ENCODE measurements at regions not wholly inside any gene's neighbourhood (a gene's known extent, or its start where the extent isn't known, plus 50 kb on each side); places are given as distances from the start of the nearest gene placed in this dataset.

GRCh38 chr9:134970198-134970597 is 52.5 kb upstream of the FCN1 start:
- Histone ChIP-seq H3K79me1 (replicated peaks; ENCODE audit: low read length, poor library complexity, severe bottlenecking) (no peaks in the 10 kb centered on the region), H3K9ac (ENCODE audit: low read length) (no peak overlapping the region), H3K4me1 (ENCODE audit: control insufficient read depth, insufficient read depth, low read depth, low read length) (peaks cover 2% of the 10 kb centered on the region), H3K36me3 (ENCODE audit: control insufficient read depth in 1 of 2, insufficient read depth in 2 of 2, low read depth in 1 of 2, low read length in 2 of 2) (no peaks in the 10 kb centered on the region), H4K91ac (ENCODE audit: low read length) (no peak overlapping the region), H2BK5ac (ENCODE audit: low read depth, low read length, poor library complexity, severe bottlenecking) (no peak overlapping the region), H2BK12ac (ENCODE audit: low read length in 2 of 2) (no peak overlapping the region), H2BK15ac (ENCODE audit: low read depth, poor library complexity, severe bottlenecking) (no peak overlapping the region), H3K27me3 (ENCODE audit: control insufficient read depth in 1 of 2, insufficient read depth in 1 of 2, low read length in 2 of 2) (peaks cover 11 to 58% of the 10 kb centered on the region in 2 experiments), H4K8ac (ENCODE audit: low read length) (no peak overlapping the region), H3K4me2 (ENCODE audit: low read length, poor library complexity, severe bottlenecking) (no peak overlapping the region), H3K9me3 (ENCODE audit: control insufficient read depth, low read length) (peaks cover 3% of the 10 kb centered on the region), H3K18ac (ENCODE audit: low read depth in 1 of 2, low read length in 2 of 2) (no peak overlapping the region), H3K4ac (ENCODE audit: low read depth in 1 of 2, low read length in 2 of 2) (no peak overlapping the region), H2BK120ac (ENCODE audit: low read depth, low read length) (no peak overlapping the region), H2AK5ac (ENCODE audit: low read length, severe bottlenecking) (no peak overlapping the region), H3K23ac (ENCODE audit: low read length in 2 of 2) (no peak overlapping the region), H3K27ac (ENCODE audit: low read length, poor library complexity, severe bottlenecking) (no peak overlapping the region), H3K4me3 (ENCODE audit: insufficient read depth in 1 of 2, low read depth in 1 of 2, low read length in 2 of 2) (no peak overlapping the region), H2AFZ (ENCODE audit: low read depth, low read length) (no peak overlapping the region), H3K14ac (ENCODE audit: low read length in 2 of 2) (no peak overlapping the region)
- WGBS = 85% methylated on average over 6 of the region's 6 CpGs
- DNase-seq = no peak

- 85% methylated on average over 7 of the region's 7 CpGs for WGBS
- Histone ChIP-seq H3K79me1 (replicated peaks; ENCODE audit: low read length, poor library complexity, severe bottlenecking) (no peaks in the 10 kb centered on the region), H2BK120ac (ENCODE audit: low read depth, low read length) (no peak overlapping the region), H3K36me3 (ENCODE audit: control insufficient read depth in 1 of 2, insufficient read depth in 2 of 2, low read depth in 1 of 2, low read length in 2 of 2) (no peaks in the 10 kb centered on the region), H3K4me3 (ENCODE audit: insufficient read depth in 1 of 2, low read depth in 1 of 2, low read length in 2 of 2) (no peak overlapping the region), H2AFZ (ENCODE audit: low read depth, low read length) (no peak overlapping the region), H4K8ac (ENCODE audit: low read length) (no peak overlapping the region), H3K27ac (ENCODE audit: low read length, poor library complexity, severe bottlenecking) (no peak overlapping the region), H2BK12ac (ENCODE audit: low read length in 2 of 2) (no peak overlapping the region), H3K18ac (ENCODE audit: low read depth in 1 of 2, low read length in 2 of 2) (no peak overlapping the region), H3K9ac (ENCODE audit: low read length) (no peak overlapping the region), H3K27me3 (ENCODE audit: control insufficient read depth in 1 of 2, insufficient read depth in 1 of 2, low read length in 2 of 2) (peaks cover 11 to 62% of the 10 kb centered on the region in 2 experiments), H2BK5ac (ENCODE audit: low read depth, low read length, poor library complexity, severe bottlenecking) (no peak overlapping the region), H2AK5ac (ENCODE audit: low read length, severe bottlenecking) (no peak overlapping the region), H3K4ac (ENCODE audit: low read depth in 1 of 2, low read length in 2 of 2) (no peak overlapping the region), H3K14ac (ENCODE audit: low read length in 2 of 2) (no peak overlapping the region), H3K4me2 (ENCODE audit: low read length, poor library complexity, severe bottlenecking) (no peak overlapping the region), H3K23ac (ENCODE audit: low read length in 2 of 2) (no peak overlapping the region), H3K4me1 (ENCODE audit: control insufficient read depth, insufficient read depth, low read depth, low read length) (peaks cover 2% of the 10 kb centered on the region), H3K9me3 (ENCODE audit: control insufficient read depth, low read length) (no peaks in the 10 kb centered on the region), H2BK15ac (ENCODE audit: low read depth, poor library complexity, severe bottlenecking) (no peak overlapping the region), H4K91ac (ENCODE audit: low read length) (no peak overlapping the region)
- DNase-seq = no peak
Measured at GRCh38 chr9:134970719-134971118, 53.0 kb upstream of the FCN1 start.

DNA sequence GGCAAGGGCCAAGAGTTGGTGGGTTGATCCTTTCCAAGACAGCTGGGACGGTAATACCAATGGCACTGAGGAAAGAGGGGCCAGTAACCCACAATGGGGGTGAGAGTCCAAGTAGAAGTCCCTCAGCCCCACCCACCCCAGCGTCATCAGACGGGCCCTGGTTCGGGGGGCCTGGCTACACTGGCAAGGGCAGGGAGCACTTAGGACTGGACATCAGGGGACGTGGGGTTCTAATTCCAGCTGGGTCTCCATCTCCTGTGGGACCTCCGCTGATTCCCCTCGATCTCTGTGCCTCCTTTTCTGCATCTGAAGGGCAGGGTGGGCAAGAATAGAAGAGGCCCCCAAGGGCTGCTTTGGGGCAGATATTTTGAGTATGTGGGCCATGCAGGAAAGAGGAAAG is 53.5 kb upstream of the FCN1 start:
- Histone ChIP-seq H3K23ac (ENCODE audit: low read length in 2 of 2) (no peak overlapping the region), H3K4ac (ENCODE audit: low read depth in 1 of 2, low read length in 2 of 2) (no peak overlapping the region), H2AFZ (ENCODE audit: low read depth, low read length) (no peak overlapping the region), H3K18ac (ENCODE audit: low read depth in 1 of 2, low read length in 2 of 2) (no peak overlapping the region), H3K9ac (ENCODE audit: low read length) (no peak overlapping the region), H3K4me1 (ENCODE audit: control insufficient read depth, insufficient read depth, low read depth, low read length) (peaks cover 2% of the 10 kb centered on the region), H4K91ac (ENCODE audit: low read length) (no peak overlapping the region), H3K79me1 (replicated peaks; ENCODE audit: low read length, poor library complexity, severe bottlenecking) (no peaks in the 10 kb centered on the region), H2BK12ac (ENCODE audit: low read length in 2 of 2) (no peak overlapping the region), H4K8ac (ENCODE audit: low read length) (no peak overlapping the region), H3K4me2 (ENCODE audit: low read length, poor library complexity, severe bottlenecking) (no peak overlapping the region), H2AK5ac (ENCODE audit: low read length, severe bottlenecking) (no peak overlapping the region), H3K4me3 (ENCODE audit: insufficient read depth in 1 of 2, low read depth in 1 of 2, low read length in 2 of 2) (no peak overlapping the region), H2BK15ac (ENCODE audit: low read depth, poor library complexity, severe bottlenecking) (no peak overlapping the region), H3K36me3 (ENCODE audit: control insufficient read depth in 1 of 2, insufficient read depth in 2 of 2, low read depth in 1 of 2, low read length in 2 of 2) (no peaks in the 10 kb centered on the region), H3K9me3 (ENCODE audit: control insufficient read depth, low read length) (no peaks in the 10 kb centered on the region), H2BK120ac (ENCODE audit: low read depth, low read length) (no peak overlapping the region), H3K27me3 (ENCODE audit: control insufficient read depth in 1 of 2, insufficient read depth in 1 of 2, low read length in 2 of 2) (peaks cover 11 to 62% of the 10 kb centered on the region in 2 experiments), H2BK5ac (ENCODE audit: low read depth, low read length, poor library complexity, severe bottlenecking) (no peak overlapping the region), H3K27ac (ENCODE audit: low read length, poor library complexity, severe bottlenecking) (no peak overlapping the region), H3K14ac (ENCODE audit: low read length in 2 of 2) (no peak overlapping the region)
- 83% methylated on average over 7 of the region's 7 CpGs for WGBS
- no peak for DNase-seq

- Histone ChIP-seq H3K4me3 (ENCODE audit: insufficient read depth in 1 of 2, low read depth in 1 of 2, low read length in 2 of 2) (no peak overlapping the region), H3K79me1 (replicated peaks; ENCODE audit: low read length, poor library complexity, severe bottlenecking) (no peaks in the 10 kb centered on the region), H3K36me3 (ENCODE audit: control insufficient read depth in 1 of 2, insufficient read depth in 2 of 2, low read depth in 1 of 2, low read length in 2 of 2) (no peaks in the 10 kb centered on the region), H2BK5ac (ENCODE audit: low read depth, low read length, poor library complexity, severe bottlenecking) (no peak overlapping the region), H3K4me2 (ENCODE audit: low read length, poor library complexity, severe bottlenecking) (no peak overlapping the region), H3K4me1 (ENCODE audit: control insufficient read depth, insufficient read depth, low read depth, low read length) (peaks cover 2% of the 10 kb centered on the region), H4K91ac (ENCODE audit: low read length) (no peak overlapping the region), H4K8ac (ENCODE audit: low read length) (no peak overlapping the region), H2AFZ (ENCODE audit: low read depth, low read length) (no peak overlapping the region), H3K27ac (ENCODE audit: low read length, poor library complexity, severe bottlenecking) (no peak overlapping the region), H3K27me3 (ENCODE audit: control insufficient read depth in 1 of 2, insufficient read depth in 1 of 2, low read length in 2 of 2) (peaks cover 11 to 62% of the 10 kb centered on the region in 2 experiments), H3K18ac (ENCODE audit: low read depth in 1 of 2, low read length in 2 of 2) (no peak overlapping the region), H2BK120ac (ENCODE audit: low read depth, low read length) (no peak overlapping the region), H2BK15ac (ENCODE audit: low read depth, poor library complexity, severe bottlenecking) (no peak overlapping the region), H3K23ac (ENCODE audit: low read length in 2 of 2) (no peak overlapping the region), H3K9me3 (ENCODE audit: control insufficient read depth, low read length) (no peaks in the 10 kb centered on the region), H2BK12ac (ENCODE audit: low read length in 2 of 2) (no peak overlapping the region), H3K4ac (ENCODE audit: low read depth in 1 of 2, low read length in 2 of 2) (no peak overlapping the region), H3K14ac (ENCODE audit: low read length in 2 of 2) (no peak overlapping the region), H2AK5ac (ENCODE audit: low read length, severe bottlenecking) (no peak overlapping the region), H3K9ac (ENCODE audit: low read length) (no peak overlapping the region)
- DNase-seq = no peak
- WGBS = 83% methylated on average over 4 of the region's 4 CpGs
Measured at GRCh38 chr9:134971696-134972095, 54.0 kb upstream of the FCN1 start.

Measured in mesenchymal stem cell (in vitro differentiated cells and primary cell).